Endothelial cell of umbilical vein (primary cell): ENCODE measurements at regions not wholly inside any gene's neighbourhood (a gene's known extent, or its start where the extent isn't known, plus 50 kb on each side); places are given as distances from the start of the nearest gene placed in this dataset.

Experiments used
- BruUV-seq: library from RNA; stranded (reverse); fragments of 400-500 nt; replicated peaks from 2 replicates; lab custom pipeline; 2021; lab: Mats Ljungman, UMichigan
- CTCF ChIA-PET: fragments of 300-600, 350-600 bp; sonication (Branson Sonifier 250); formaldehyde crosslinking; loops from one replicate; lab custom pipeline; 2021; ENCODE audit warnings: antibody characterized with exemption, inconsistent platforms; lab: Charles Lee
- POLR2A ChIA-PET: fragments of 300-600, 350-600 bp; sonication (Branson Sonifier 250); formaldehyde crosslinking; loops from one replicate; lab custom pipeline; 2021; ENCODE audit warnings: antibody characterized with exemption, inconsistent platforms; lab: Charles Lee
- DNase-seq: peaks from one replicate; pipeline ENCODE4 v3.0.0-alpha.2; 2011; ENCODE audit warnings: low read depth, low spot score
- FAIRE-seq: peaks from 2 replicates; lab custom pipeline; 2011; peaks lifted over from hg19 to GRCh38; lab: Jason Lieb, UNC
- H2AFZ ChIP-seq: 2 replicates; pipeline ENCODE4 v1.6.0; 2012; ENCODE audit warnings: low read depth, low read length, control low read depth, inconsistent platforms
- H3K27ac ChIP-seq: 2 replicates; pipeline ENCODE4 v1.5.1; 2011; ENCODE audit warnings: low read depth, mild to moderate bottlenecking, control low read depth, low read length, moderate library complexity; ENCODE audit not compliant: insufficient read depth
- H3K27me3 ChIP-seq, 2 experiments: 2 replicates each; pipeline versions ENCODE4 v1.6.0 to v1.6.1; 2011; ENCODE audit warnings: low read length in 2 of 2, mixed read lengths in 1 of 2; ENCODE audit not compliant: control insufficient read depth in 2 of 2, insufficient read depth in 2 of 2
- H3K36me3 ChIP-seq, 2 experiments: 2 replicates in 1 of 2; 3 replicates in 1 of 2; pipeline ENCODE4 v1.5.1; 2011; ENCODE audit warnings: low read length in 2 of 2, mild to moderate bottlenecking in 1 of 2, moderate library complexity in 1 of 2; ENCODE audit not compliant: control insufficient read depth in 2 of 2, insufficient read depth in 2 of 2; ENCODE audit errors: extremely low read depth in 1 of 2
- H3K4me1 ChIP-seq: 3 replicates; pipeline ENCODE4 v1.5.1; 2011; ENCODE audit warnings: mild to moderate bottlenecking, low read length; ENCODE audit not compliant: control insufficient read depth, insufficient read depth; ENCODE audit errors: extremely low read depth
- H3K4me2 ChIP-seq: 2 replicates; pipeline ENCODE4 v1.6.1; 2011; ENCODE audit warnings: low read length, control low read depth, mixed read lengths; ENCODE audit not compliant: insufficient read depth
- H3K4me3 ChIP-seq, 3 experiments: fragments of 200-600 bp in 1 of 3; sonication (generic), shearing (Covaris generic) in 1 of 3; replicated peaks in 1 of 3; 2 replicates each; pipeline ENCODE4 v1.5.1; 2011 to 2016; ENCODE audit warnings: control low read depth in 3 of 3, low read length in 3 of 3, mild to moderate bottlenecking in 2 of 3, inconsistent platforms in 1 of 3, low read depth in 1 of 3, moderate library complexity in 1 of 3; ENCODE audit not compliant: insufficient read depth in 1 of 3
- H3K79me2 ChIP-seq: 2 replicates; pipeline ENCODE4 v1.6.0; 2012; ENCODE audit warnings: low read length, inconsistent platforms; ENCODE audit not compliant: control insufficient read depth, insufficient read depth
- H3K9ac ChIP-seq: replicated peaks from 2 replicates; pipeline ENCODE3; 2011; ENCODE audit warnings: low read length, control low read depth; ENCODE audit not compliant: insufficient read depth; ENCODE audit errors: extremely low read depth
- H3K9me1 ChIP-seq: replicated peaks from 3 replicates; pipeline ENCODE4 v1.6.0; 2011; ENCODE audit warnings: mild to moderate bottlenecking, low read length; ENCODE audit not compliant: control insufficient read depth, insufficient read depth; ENCODE audit errors: extremely low read depth
- H3K9me3 ChIP-seq: replicated peaks from 2 replicates; pipeline ENCODE4 v1.5.1; 2012; ENCODE audit warnings: low read length, inconsistent platforms; ENCODE audit not compliant: control insufficient read depth, insufficient read depth
- H4K20me1 ChIP-seq: replicated peaks from 2 replicates; pipeline ENCODE3; 2011; ENCODE audit warnings: mild to moderate bottlenecking, low read length; ENCODE audit not compliant: control insufficient read depth, insufficient read depth; ENCODE audit errors: extremely low read depth
- CTCF ChIP-seq, 2 donors: IDR thresholded peaks; 1 replicate in 1 of 2; 2 replicates in 1 of 2; pipeline ENCODE4 v1.5.1; 2011; ENCODE audit warnings: low read length in 2 of 2, mild to moderate bottlenecking in 2 of 2, moderate library complexity in 2 of 2, control low read depth in 1 of 2, inconsistent platforms in 1 of 2, low read depth in 1 of 2; ENCODE audit not compliant: insufficient read depth in 1 of 2; ENCODE audit errors: extremely low read depth in 1 of 2
- EZH2 ChIP-seq: IDR thresholded peaks from 2 replicates; pipeline ENCODE4 v1.6.1; 2012; ENCODE audit warnings: borderline replicate concordance, low read depth, mild to moderate bottlenecking, moderate library complexity, low read length, inconsistent platforms; ENCODE audit not compliant: severe bottlenecking
- FOS ChIP-seq: IDR thresholded peaks from 2 replicates; pipeline ENCODE4 v1.6.1; 2011; ENCODE audit warnings: mild to moderate bottlenecking, low read length, moderate library complexity, borderline replicate concordance; ENCODE audit not compliant: insufficient read depth
- GATA2 ChIP-seq: IDR thresholded peaks from 2 replicates; pipeline ENCODE4 v1.7.0; 2011; ENCODE audit warnings: low read depth, mild to moderate bottlenecking, moderate library complexity, mixed read lengths, low read length; ENCODE audit not compliant: insufficient read length, insufficient read depth
- JUN ChIP-seq: IDR thresholded peaks from 2 replicates; pipeline ENCODE4 v1.6.1; 2011; ENCODE audit warnings: borderline replicate concordance, low read depth; ENCODE audit not compliant: insufficient read length, insufficient read depth
- MAX ChIP-seq: IDR thresholded peaks from 2 replicates; pipeline ENCODE4 v1.6.1; 2011; ENCODE audit not compliant: insufficient read depth, insufficient read length
- MYC ChIP-seq: IDR thresholded peaks from one replicate; pipeline ENCODE4 v1.6.1; 2011; ENCODE audit warnings: mild to moderate bottlenecking, low read depth, low read length
- dilution Hi-C: fragments of 300-500 bp; cut with MboI; formaldehyde crosslinking; loops from one replicate; pipeline ENCODE4 v1.15.0; 2019; ENCODE audit warnings: low sequenced_read_pairs; ENCODE audit not compliant: extremely low pct_ligation_motif_present
- intact Hi-C: fragments of 100-400 bp; cut with micrococcal nuclease; formaldehyde crosslinking; loops from one replicate; pipeline ENCODE4 v1.10.0; 2022

GRCh38 chr18:72433756-72434155 is 110.4 kb downstream of the CBLN2 start:
- no peaks in the 10 kb centered on the region for H4K20me1 ChIP-seq
- no peaks in the 10 kb centered on the region for H3K27me3 ChIP-seq
- H3K9me3 ChIP-seq, result no peaks in the 10 kb centered on the region
- ChIA-PET CTCF (no interaction called here), POLR2A (no interaction called here)
- H3K4me3 ChIP-seq, result no peak overlapping the region
- intact Hi-C loops, result no loop called here
- H3K36me3 ChIP-seq, result no peaks in the 10 kb centered on the region
- H3K4me1 ChIP-seq, result no peaks in the 10 kb centered on the region
- H3K27ac ChIP-seq, result no peak overlapping the region
- no peak overlapping the region for H3K4me2 ChIP-seq
- dilution Hi-C loops, result no loop called here
- H3K9ac ChIP-seq, result no peak overlapping the region
- TF ChIP-seq CTCF (IDR thresholded peaks at IDR 0.05; ENCODE audit: extremely low read depth in 1 of 2, insufficient read depth in 1 of 2, low read depth in 1 of 2, low read length in 2 of 2) (no peak), MAX (no peak), GATA2 (no peak), MYC (no peak), JUN (no peak), EZH2 (no peak)
- no peak for DNase-seq
- H3K9me1 ChIP-seq, result no peaks in the 10 kb centered on the region
- BruUV-seq, result no TSS peak
- no peaks in the 10 kb centered on the region for H3K79me2 ChIP-seq
- FAIRE-seq, result no peak
- H2AFZ ChIP-seq, result no peak overlapping the region

GRCh38 chr18:72427721-72428120 is 116.4 kb downstream of the CBLN2 start:
- DNase-seq, result no peak
- Histone ChIP-seq H3K79me2 (no peaks in the 10 kb centered on the region), H4K20me1 (no peaks in the 10 kb centered on the region), H3K36me3 (no peaks in the 10 kb centered on the region), H2AFZ (no peak overlapping the region), H3K9ac (no peak overlapping the region), H3K9me1 (no peaks in the 10 kb centered on the region), H3K4me1 (no peaks in the 10 kb centered on the region), H3K4me2 (no peak overlapping the region), H3K27me3 (no peaks in the 10 kb centered on the region), H3K4me3 (no peak overlapping the region), H3K9me3 (no peaks in the 10 kb centered on the region), H3K27ac (no peak overlapping the region)
- TF ChIP-seq FOS, result no peak
- ChIA-PET CTCF (no interaction called here), POLR2A (no interaction called here)
- FAIRE-seq, result peak; percentile 12
- intact Hi-C loops (no loop called here), dilution Hi-C loops (no loop called here)
- no TSS peak for BruUV-seq
